ACHN (cell line): ENCODE measurements at regions not wholly inside any gene's neighbourhood (a gene's known extent, or its start where the extent isn't known, plus 50 kb on each side); places are given as distances from the start of the nearest gene placed in this dataset.
"Not testable (repeated sequence)": the region's sequence is repeated elsewhere in the genome, so short reads cannot be mapped to it uniquely, and the experiment has no call there.

Experiments used
- DNase-seq: peaks from one replicate; pipeline ENCODE4 v3.0.0-alpha.2; 2015
- in situ Hi-C: cut with HindIII; loops from 2 replicates; pipeline ENCODE4 v1.10.0; 2017; ENCODE audit warnings: low sequenced_read_pairs, low pct_ligation_motif_present, low pct_unique_long_range_greater_than_20kb

GRCh38 chr6:112680091-112680490 lies 333.0 kb downstream of the RFPL4B start:
- in situ Hi-C loops: no loop called here
- DNase-seq: peak; percentile 51

- in situ Hi-C loops: no loop called here
- DNase-seq: no peak
These were observed 334.9 kb downstream of the RFPL4B start for GRCh38 chr6:112682071-112682470.

GRCh38 chr6:112683106-112683505 lies 336.0 kb downstream of the RFPL4B start:
- in situ Hi-C loops: no loop called here
- DNase-seq: no peak

GRCh38 chr6:112683926-112684325 lies 336.8 kb downstream of the RFPL4B start:
- in situ Hi-C loops: no loop called here
- peak; percentile 90 for DNase-seq

GRCh38 chr6:112685521-112686220 lies 338.5 kb downstream of the RFPL4B start:
- DNase-seq, in situ Hi-C loops: not testable (repeated sequence)

GRCh38 chr6:112688487-112689165 lies 341.5 kb downstream of the RFPL4B start:
- in situ Hi-C loops, DNase-seq: not testable (repeated sequence)

GRCh38 chr6:112689183-112689858 lies 342.2 kb downstream of the RFPL4B start:
- in situ Hi-C loops, DNase-seq: not testable (repeated sequence)

- in situ Hi-C loops: no loop called here
- DNase-seq: no peak
These were observed 343.5 kb downstream of the RFPL4B start for GRCh38 chr6:112690497-112691202.

- in situ Hi-C loops: no loop called here
- peak; percentile 23 for DNase-seq
These were observed 344.2 kb downstream of the RFPL4B start for GRCh38 chr6:112691289-112691688.

- in situ Hi-C loops: no loop called here
- DNase-seq: no peak
These were observed 347.9 kb downstream of the RFPL4B start for GRCh38 chr6:112695001-112695400.

- in situ Hi-C loops: no loop called here
These were observed 350.1 kb downstream of the RFPL4B start for GRCh38 chr6:112697265-112697664.

GRCh38 chr6:112701201-112701600 lies 354.1 kb downstream of the RFPL4B start:
- DNase-seq: no peak
- in situ Hi-C loops: no loop called here

More at GRCh38 chr6:112697265-112697664, 350.1 kb downstream of the RFPL4B start:
- DNase-seq: no peak

GRCh38 chr6:112710710-112711109 lies 363.6 kb downstream of the RFPL4B start:
- DNase-seq: no peak
- in situ Hi-C loops: no loop called here

GRCh38 chr6:112713402-112713801 lies 366.3 kb downstream of the RFPL4B start:
- in situ Hi-C loops: no loop called here
- no peak for DNase-seq

- DNase-seq: no peak
- in situ Hi-C loops: no loop called here
These were observed 370.3 kb downstream of the RFPL4B start for GRCh38 chr6:112717401-112717800.

GRCh38 chr6:112717856-112718255 lies 370.7 kb downstream of the RFPL4B start:
- no peak for DNase-seq
- in situ Hi-C loops: no loop called here

GRCh38 chr6:112725541-112726085 lies 378.5 kb downstream of the RFPL4B start:
- in situ Hi-C loops: no loop called here
- DNase-seq: no peak

GRCh38 chr6:112735129-112735528 lies 388.0 kb downstream of the RFPL4B start:
- in situ Hi-C loops: no loop called here
- no peak for DNase-seq

GRCh38 chr6:112739766-112740165 lies 392.6 kb downstream of the RFPL4B start:
- DNase-seq: no peak
- in situ Hi-C loops: no loop called here
